ENCODE measurements at regions not wholly inside any gene's neighbourhood (a gene's known extent, or its start where the extent isn't known, plus 50 kb on each side); places are given as distances from the start of the nearest gene placed in this dataset.

DNA sequence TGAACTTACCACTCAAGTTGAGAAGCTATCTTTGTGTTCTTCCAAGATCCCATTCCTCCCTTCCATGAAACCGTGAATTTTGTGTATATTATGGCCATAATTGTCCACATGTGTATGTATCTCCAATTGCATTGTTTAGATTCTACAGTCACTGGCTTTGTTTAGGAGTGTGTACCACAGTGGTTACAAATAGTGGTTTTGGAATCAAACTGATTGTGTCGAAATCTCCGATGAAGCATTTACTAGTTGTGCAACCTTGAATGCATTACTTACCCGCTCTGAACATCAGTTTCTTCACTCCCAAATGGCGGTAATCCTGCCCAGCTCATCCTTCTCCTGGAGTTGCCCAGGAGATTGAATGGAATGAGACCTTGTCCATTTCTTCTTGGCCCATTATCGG is 145.0 kb upstream of the ZNF32 start:
- Histone ChIP-seq H3K4me3 (ENCODE audit: low read depth in 2 of 2, low read length in 2 of 2) (no peak overlapping the region), H3K9me3 (ENCODE audit: control insufficient read depth, insufficient read depth, low read depth, low read length) (no peaks in the 10 kb centered on the region), H3K4me1 (ENCODE audit: control insufficient read depth, insufficient read depth, low read length) (no peaks in the 10 kb centered on the region), H3K27me3 (ENCODE audit: control insufficient read depth, insufficient read depth, low read length) (peaks cover 12% of the 10 kb centered on the region; the same call in 1 of the 2 replicates), H3K36me3 (ENCODE audit: control insufficient read depth, insufficient read depth, low read length) (no peaks in the 10 kb centered on the region), H3K27ac (ENCODE audit: low read length) (no peak overlapping the region)
- ATAC-seq, result no peak
- BruUV-seq (replicated peaks), result no TSS peak
- ChIA-PET CTCF (no interaction called here), POLR2A (no interaction called here)
- in situ Hi-C loops (cut with HindIII; ENCODE audit: low pct_unique_long_range_greater_than_20kb, low sequenced_read_pairs) (no loop called here), intact Hi-C loops (cut with micrococcal nuclease; ENCODE audit: unreplicated experiment) (no loop called here)
- DNase-seq (ENCODE audit: low read depth, low spot score), result no peak
- TF ChIP-seq POLR2AphosphoS5 (IDR thresholded peaks at IDR 0.05; ENCODE audit: low read depth, low read length) (no peak), SIN3A (IDR thresholded peaks at IDR 0.05; ENCODE audit: borderline replicate concordance, insufficient read depth, low read depth, low read length) (no peak), TCF7L2 (IDR thresholded peaks at IDR 0.05; ENCODE audit: low read depth, low read length) (no peak)
- TF ChIP-seq, protein P1, sequence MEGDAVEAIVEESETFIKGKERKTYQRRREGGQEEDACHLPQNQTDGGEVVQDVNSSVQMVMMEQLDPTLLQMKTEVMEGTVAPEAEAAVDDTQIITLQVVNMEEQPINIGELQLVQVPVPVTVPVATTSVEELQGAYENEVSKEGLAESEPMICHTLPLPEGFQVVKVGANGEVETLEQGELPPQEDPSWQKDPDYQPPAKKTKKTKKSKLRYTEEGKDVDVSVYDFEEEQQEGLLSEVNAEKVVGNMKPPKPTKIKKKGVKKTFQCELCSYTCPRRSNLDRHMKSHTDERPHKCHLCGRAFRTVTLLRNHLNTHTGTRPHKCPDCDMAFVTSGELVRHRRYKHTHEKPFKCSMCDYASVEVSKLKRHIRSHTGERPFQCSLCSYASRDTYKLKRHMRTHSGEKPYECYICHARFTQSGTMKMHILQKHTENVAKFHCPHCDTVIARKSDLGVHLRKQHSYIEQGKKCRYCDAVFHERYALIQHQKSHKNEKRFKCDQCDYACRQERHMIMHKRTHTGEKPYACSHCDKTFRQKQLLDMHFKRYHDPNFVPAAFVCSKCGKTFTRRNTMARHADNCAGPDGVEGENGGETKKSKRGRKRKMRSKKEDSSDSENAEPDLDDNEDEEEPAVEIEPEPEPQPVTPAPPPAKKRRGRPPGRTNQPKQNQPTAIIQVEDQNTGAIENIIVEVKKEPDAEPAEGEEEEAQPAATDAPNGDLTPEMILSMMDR (IDR thresholded peaks at IDR 0.05), result no peak
- TF ChIP-seq, protein P2, sequence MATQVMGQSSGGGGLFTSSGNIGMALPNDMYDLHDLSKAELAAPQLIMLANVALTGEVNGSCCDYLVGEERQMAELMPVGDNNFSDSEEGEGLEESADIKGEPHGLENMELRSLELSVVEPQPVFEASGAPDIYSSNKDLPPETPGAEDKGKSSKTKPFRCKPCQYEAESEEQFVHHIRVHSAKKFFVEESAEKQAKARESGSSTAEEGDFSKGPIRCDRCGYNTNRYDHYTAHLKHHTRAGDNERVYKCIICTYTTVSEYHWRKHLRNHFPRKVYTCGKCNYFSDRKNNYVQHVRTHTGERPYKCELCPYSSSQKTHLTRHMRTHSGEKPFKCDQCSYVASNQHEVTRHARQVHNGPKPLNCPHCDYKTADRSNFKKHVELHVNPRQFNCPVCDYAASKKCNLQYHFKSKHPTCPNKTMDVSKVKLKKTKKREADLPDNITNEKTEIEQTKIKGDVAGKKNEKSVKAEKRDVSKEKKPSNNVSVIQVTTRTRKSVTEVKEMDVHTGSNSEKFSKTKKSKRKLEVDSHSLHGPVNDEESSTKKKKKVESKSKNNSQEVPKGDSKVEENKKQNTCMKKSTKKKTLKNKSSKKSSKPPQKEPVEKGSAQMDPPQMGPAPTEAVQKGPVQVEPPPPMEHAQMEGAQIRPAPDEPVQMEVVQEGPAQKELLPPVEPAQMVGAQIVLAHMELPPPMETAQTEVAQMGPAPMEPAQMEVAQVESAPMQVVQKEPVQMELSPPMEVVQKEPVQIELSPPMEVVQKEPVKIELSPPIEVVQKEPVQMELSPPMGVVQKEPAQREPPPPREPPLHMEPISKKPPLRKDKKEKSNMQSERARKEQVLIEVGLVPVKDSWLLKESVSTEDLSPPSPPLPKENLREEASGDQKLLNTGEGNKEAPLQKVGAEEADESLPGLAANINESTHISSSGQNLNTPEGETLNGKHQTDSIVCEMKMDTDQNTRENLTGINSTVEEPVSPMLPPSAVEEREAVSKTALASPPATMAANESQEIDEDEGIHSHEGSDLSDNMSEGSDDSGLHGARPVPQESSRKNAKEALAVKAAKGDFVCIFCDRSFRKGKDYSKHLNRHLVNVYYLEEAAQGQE (IDR thresholded peaks at IDR 0.05; ENCODE audit: insufficient read depth in 1 of 2, low read depth in 2 of 2, low read length in 1 of 2), result no peak

DNA sequence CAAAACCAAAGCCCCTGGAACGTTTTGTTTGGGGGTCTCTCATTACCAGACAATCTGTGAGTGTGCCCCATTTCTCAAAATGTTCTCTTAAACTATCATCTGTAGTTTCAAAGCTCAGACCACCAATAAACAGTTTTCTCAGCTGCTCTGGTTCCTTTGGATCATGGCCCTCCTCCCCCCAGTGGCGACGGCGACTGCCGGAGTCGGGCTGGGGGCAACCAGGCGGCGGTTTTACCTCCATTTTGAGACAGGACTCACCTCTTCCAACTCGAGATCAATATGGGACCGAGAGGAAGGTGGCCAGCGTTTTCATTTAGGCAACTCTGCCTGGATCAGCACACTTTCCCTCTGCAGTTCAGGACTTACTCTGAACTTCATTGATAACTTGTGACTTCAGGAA is 141.5 kb upstream of the ZNF32 start:
- CTCF ChIA-PET, result no interaction called here
- DNase-seq (ENCODE audit: low read depth, low spot score), result no peak
- in situ Hi-C loops (cut with HindIII; ENCODE audit: low pct_unique_long_range_greater_than_20kb, low sequenced_read_pairs), result no loop called here
- Histone ChIP-seq H3K4me1 (ENCODE audit: control insufficient read depth, insufficient read depth, low read length) (no peaks in the 10 kb centered on the region), H3K27ac (ENCODE audit: low read length) (no peak overlapping the region), H3K36me3 (ENCODE audit: control insufficient read depth, insufficient read depth, low read length) (no peaks in the 10 kb centered on the region), H3K27me3 (ENCODE audit: control insufficient read depth, insufficient read depth, low read length) (no peaks in the 10 kb centered on the region; the same call in 1 of the 2 replicates), H3K4me3 (ENCODE audit: low read depth in 2 of 2, low read length in 2 of 2) (no peak overlapping the region), H3K9me3 (ENCODE audit: control insufficient read depth, insufficient read depth, low read depth, low read length) (no peaks in the 10 kb centered on the region)
- TF ChIP-seq, protein P1 (IDR thresholded peaks at IDR 0.05), result no peak
- TF ChIP-seq SIN3A (IDR thresholded peaks at IDR 0.05; ENCODE audit: borderline replicate concordance, insufficient read depth, low read depth, low read length), result no peak
- ATAC-seq, result no peak
- intact Hi-C loops (cut with micrococcal nuclease; ENCODE audit: unreplicated experiment), result no loop called here
- no TSS peak for BruUV-seq (replicated peaks)
- POLR2A ChIA-PET, result no interaction called here
